HFF-Myc (cell line): ENCODE measurements at regions not wholly inside any gene's neighbourhood (a gene's known extent, or its start where the extent isn't known, plus 50 kb on each side); places are given as distances from the start of the nearest gene placed in this dataset.

Source experiments
- DNase-seq: peaks from one replicate; pipeline ENCODE4 v3.0.0-alpha.2; 2011; ENCODE audit warnings: low read depth; ENCODE audit errors: extremely low read depth
- H3K4me3 ChIP-seq: replicated peaks from 2 replicates; pipeline ENCODE4 v1.5.1; 2011; ENCODE audit warnings: low read depth, mild to moderate bottlenecking, control low read depth, low read length
- TF ChIP-seq, protein P1 (sequence below): IDR thresholded peaks from 2 replicates; pipeline ENCODE4 v1.5.1; 2012; ENCODE audit warnings: mild to moderate bottlenecking, low read depth, low read length, control low read depth; ENCODE audit errors: missing control alignments

DNA sequence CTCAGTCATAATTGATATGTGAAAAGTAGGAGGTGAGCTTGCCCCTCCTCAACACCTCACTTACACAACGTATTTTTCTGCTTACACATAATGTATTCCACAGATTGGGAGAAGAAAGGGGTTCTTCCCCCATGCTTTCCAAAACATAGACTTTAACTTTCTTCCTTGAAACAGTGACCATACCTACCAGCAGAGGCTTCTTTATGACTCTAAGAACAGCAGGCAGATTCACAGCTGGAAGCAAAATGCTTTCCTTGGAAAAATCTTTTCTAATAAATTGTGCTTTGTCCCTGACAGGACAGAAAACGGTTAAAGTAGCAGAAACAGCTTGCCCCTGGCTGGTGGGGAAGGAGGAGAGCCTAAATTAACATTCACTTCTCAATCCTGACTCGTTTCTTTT, 629.1 kb upstream of the IMPG1 start:
- no peak overlapping the region for H3K4me3 ChIP-seq
- no peak for DNase-seq
- TF ChIP-seq, protein P1, sequence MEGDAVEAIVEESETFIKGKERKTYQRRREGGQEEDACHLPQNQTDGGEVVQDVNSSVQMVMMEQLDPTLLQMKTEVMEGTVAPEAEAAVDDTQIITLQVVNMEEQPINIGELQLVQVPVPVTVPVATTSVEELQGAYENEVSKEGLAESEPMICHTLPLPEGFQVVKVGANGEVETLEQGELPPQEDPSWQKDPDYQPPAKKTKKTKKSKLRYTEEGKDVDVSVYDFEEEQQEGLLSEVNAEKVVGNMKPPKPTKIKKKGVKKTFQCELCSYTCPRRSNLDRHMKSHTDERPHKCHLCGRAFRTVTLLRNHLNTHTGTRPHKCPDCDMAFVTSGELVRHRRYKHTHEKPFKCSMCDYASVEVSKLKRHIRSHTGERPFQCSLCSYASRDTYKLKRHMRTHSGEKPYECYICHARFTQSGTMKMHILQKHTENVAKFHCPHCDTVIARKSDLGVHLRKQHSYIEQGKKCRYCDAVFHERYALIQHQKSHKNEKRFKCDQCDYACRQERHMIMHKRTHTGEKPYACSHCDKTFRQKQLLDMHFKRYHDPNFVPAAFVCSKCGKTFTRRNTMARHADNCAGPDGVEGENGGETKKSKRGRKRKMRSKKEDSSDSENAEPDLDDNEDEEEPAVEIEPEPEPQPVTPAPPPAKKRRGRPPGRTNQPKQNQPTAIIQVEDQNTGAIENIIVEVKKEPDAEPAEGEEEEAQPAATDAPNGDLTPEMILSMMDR = no peak

GRCh38 chr6:76697585-76697984, 625.1 kb upstream of the IMPG1 start:
- TF ChIP-seq, protein P1 = no peak
- no peak for DNase-seq

GRCh38 chr6:76694795-76695194, 622.3 kb upstream of the IMPG1 start:
- DNase-seq = no peak
- TF ChIP-seq, protein P1 = no peak
- no peak overlapping the region for H3K4me3 ChIP-seq

More at GRCh38 chr6:76697585-76697984, 625.1 kb upstream of the IMPG1 start:
- no peak overlapping the region for H3K4me3 ChIP-seq

GRCh38 chr6:76684875-76685274, 612.4 kb upstream of the IMPG1 start:
- no peak for DNase-seq
- TF ChIP-seq, protein P1 = no peak
- no peak overlapping the region for H3K4me3 ChIP-seq

- no peak overlapping the region for H3K4me3 ChIP-seq
- no peak for DNase-seq
- TF ChIP-seq, protein P1 = no peak
Observed at GRCh38 chr6:76683985-76684384, 611.5 kb upstream of the IMPG1 start.

GRCh38 chr6:76682842-76683241, 610.4 kb upstream of the IMPG1 start:
- H3K4me3 ChIP-seq = no peak overlapping the region
- TF ChIP-seq, protein P1 = peak; percentile 13
- DNase-seq = no peak

DNA sequence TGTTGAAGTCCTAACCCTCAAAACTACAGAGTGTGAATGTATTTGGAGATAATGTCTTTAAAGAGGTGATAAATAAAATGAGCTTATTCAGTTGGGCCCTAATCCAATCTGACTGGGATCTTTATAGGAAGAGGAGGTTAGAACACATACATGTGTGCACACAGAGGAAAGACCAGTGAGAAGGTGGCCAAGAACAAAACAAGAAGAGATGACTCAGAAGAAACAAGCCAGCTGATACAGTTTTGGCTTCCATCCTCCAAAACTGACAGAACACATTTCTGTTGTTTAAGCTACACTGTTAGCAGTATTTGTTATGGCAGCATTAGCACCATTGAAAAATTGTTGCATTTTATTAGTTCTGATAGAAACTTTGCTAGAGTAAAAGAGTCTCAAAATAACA, 609.3 kb upstream of the IMPG1 start:
- no peak overlapping the region for H3K4me3 ChIP-seq
- TF ChIP-seq, protein P1 = no peak
- DNase-seq = no peak
